Mammary epithelial cell (primary cell): ENCODE measurements at regions not wholly inside any gene's neighbourhood (a gene's known extent, or its start where the extent isn't known, plus 50 kb on each side); places are given as distances from the start of the nearest gene placed in this dataset.

Experiments used
- CTCF ChIP-seq, 2 donors: IDR thresholded peaks in 1 of 2; conservative IDR thresholded peaks in 1 of 2; 2 replicates each; pipeline ENCODE4 v1.5.1; 2011 to 2012; ENCODE audit warnings: inconsistent platforms in 2 of 2, low read length in 2 of 2, mild to moderate bottlenecking in 2 of 2, control low read depth in 1 of 2, low read depth in 1 of 2; ENCODE audit not compliant: insufficient read depth in 1 of 2; ENCODE audit errors: extremely low read depth in 1 of 2
- EZH2 ChIP-seq: IDR thresholded peaks from 2 replicates; pipeline ENCODE4 v1.6.1; 2012; ENCODE audit warnings: low read length, inconsistent platforms, borderline replicate concordance

- TF ChIP-seq CTCF (conservative IDR thresholded peaks at IDR 0.05 in 1 of 2, IDR thresholded peaks at IDR 0.05 in 1 of 2; ENCODE audit: extremely low read depth in 1 of 2, insufficient read depth in 1 of 2, low read depth in 1 of 2, low read length in 2 of 2): no peak
- TF ChIP-seq EZH2: no peak
Measured at GRCh38 chr16:48471435-48471834, 86.2 kb upstream of the SIAH1 start.
